GM19035 (cell line): ENCODE measurements at regions not wholly inside any gene's neighbourhood (a gene's known extent, or its start where the extent isn't known, plus 50 kb on each side); places are given as distances from the start of the nearest gene placed in this dataset.
"Not testable (repeated sequence)": the region's sequence is repeated elsewhere in the genome, so short reads cannot be mapped to it uniquely, and the experiment has no call there.

Experiments used
- ATAC-seq: cut with Tn5 transposase; IDR thresholded peaks from one replicate; pipeline ENCODE4 v1.9.1; 2021; ENCODE audit not compliant: unreplicated experiment

GRCh38 chr7:88615336-88615735 lies 144.2 kb upstream of the ZNF804B start:
- ATAC-seq = no peak

DNA sequence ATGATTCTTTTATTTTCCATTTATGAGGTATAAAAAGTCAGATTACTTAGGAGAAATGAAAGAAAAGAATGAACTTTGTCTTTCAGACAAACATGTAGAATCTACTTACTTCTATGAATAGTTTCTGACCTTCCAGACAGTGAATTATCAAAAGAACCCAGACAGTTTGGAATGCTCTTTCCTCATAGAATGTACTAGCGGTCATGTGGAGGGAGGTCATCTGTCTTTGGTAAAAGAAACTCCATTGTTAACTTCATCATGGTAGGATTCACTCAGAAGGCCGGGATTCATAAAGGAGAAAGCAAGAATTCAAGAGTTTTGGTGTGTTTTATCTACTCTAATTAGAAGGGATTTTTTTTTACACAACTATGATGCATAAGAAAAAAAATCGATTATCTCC lies 144.8 kb upstream of the ZNF804B start:
- no peak for ATAC-seq

- no peak for ATAC-seq
Measured at GRCh38 chr7:88610942-88611341, 148.6 kb upstream of the ZNF804B start.

DNA sequence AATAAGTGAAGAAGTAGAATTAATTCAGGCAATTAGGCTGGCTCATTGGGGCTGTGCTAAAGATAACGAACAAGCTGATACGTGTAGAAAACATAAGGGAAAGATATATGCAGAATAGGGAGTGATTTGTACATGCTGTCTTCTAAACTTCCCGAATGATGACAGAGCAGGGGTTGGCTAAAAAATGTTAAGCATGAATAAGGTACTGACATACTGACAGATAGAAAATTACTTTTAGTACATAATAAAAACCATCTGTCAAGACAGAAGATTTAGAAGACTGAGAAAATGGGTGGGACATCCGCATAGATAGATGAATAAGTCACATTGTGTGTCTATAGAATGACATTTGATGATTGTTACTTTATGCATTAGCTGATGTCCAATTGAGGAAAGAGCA lies 158.8 kb upstream of the ZNF804B start:
- no peak for ATAC-seq

DNA sequence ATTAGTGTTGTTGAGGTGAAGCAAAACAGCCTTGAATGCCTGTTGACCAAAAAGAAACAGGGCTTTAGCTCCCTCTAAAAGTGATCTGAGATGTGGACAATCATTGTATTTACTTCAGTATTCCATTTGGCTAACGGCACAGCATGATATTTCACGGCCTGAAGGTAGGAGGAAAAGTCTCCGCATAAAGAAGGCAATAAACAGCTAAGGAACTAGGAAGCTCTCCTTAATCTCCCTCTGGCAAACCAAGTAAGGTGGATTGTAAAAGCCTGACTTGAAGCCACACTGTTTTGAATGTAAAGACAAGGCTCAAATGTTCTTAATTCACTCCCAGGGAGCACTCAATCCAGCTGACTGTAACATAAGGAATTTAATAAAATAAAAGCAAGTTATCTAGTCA lies 160.0 kb upstream of the ZNF804B start:
- no peak for ATAC-seq

- no peak for ATAC-seq
Measured at GRCh38 chr7:88597941-88598425, 161.5 kb upstream of the ZNF804B start.

GRCh38 chr7:88590963-88591362 lies 168.5 kb upstream of the ZNF804B start:
- no peak for ATAC-seq

GRCh38 chr7:88589927-88590326 lies 169.6 kb upstream of the ZNF804B start:
- no peak for ATAC-seq

- ATAC-seq = no peak
Measured at GRCh38 chr7:88586890-88587289, 172.6 kb upstream of the ZNF804B start.

- no peak for ATAC-seq
Measured at GRCh38 chr7:88586219-88586618, 173.3 kb upstream of the ZNF804B start.

DNA sequence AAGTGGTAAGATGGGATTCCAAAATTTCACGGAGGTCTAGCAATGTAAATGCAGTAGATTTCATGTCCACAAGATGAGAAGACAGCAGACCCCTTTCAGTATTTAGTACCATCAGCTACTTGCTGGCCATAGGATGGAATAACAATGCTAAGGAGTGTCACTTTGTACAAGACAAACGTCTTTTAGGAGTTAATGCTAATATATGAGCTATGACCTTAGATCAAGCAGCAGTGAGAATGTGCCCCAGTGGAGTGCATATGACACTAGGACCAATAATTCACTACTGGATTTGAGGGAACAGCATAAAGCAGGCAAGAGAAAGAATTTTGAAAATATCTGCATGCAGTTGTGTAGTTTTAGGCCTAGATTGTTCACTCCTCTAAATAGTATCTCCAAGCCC lies 182.8 kb upstream of the ZNF804B start:
- no peak for ATAC-seq

- no peak for ATAC-seq
Measured at GRCh38 chr7:88566162-88566729, 193.3 kb upstream of the ZNF804B start.

DNA sequence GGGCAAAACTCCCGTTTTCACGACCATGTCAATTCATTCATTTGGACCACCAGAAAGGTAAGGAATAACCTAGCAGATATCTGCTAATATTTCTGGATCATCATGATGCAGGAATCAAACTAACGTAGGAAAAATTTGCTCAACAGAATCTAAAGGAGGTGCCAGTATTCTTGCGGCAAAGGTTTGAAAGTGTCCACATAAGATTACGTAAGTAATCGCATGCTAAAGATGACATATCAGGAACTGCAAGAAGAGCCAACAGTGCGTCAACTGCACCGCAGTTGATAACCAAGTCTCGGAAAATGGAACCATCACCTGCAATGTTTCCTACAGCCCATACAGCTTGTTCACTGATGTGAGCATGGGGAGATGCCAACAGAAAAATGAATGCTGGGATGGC lies 194.1 kb upstream of the ZNF804B start:
- ATAC-seq = no peak

DNA sequence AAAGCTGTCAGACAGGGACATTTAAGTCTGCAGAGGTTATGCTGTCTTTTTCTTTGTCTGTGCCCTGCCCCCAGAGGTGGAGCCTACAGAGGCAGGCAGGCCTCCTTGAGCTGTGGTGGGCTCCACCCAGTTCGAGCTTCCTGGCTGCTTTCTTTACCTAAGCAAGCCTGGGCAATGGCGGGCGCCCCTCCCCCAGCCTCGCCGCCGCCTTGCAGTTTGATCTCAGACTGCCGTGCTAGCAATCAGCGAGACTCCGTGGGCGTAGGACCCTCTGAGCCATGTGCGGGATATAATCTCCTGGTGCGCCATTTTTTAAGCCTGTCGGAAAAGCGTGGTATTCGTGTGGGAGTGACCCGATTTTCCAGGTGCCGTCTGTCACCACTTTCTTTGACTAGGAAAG lies 203.1 kb upstream of the ZNF804B start:
- ATAC-seq = not testable (repeated sequence)

- ATAC-seq = not testable (repeated sequence)
Measured at GRCh38 chr7:88554847-88555246, 204.7 kb upstream of the ZNF804B start.

- ATAC-seq = no peak
Measured at GRCh38 chr7:88548399-88548798, 211.1 kb upstream of the ZNF804B start.

DNA sequence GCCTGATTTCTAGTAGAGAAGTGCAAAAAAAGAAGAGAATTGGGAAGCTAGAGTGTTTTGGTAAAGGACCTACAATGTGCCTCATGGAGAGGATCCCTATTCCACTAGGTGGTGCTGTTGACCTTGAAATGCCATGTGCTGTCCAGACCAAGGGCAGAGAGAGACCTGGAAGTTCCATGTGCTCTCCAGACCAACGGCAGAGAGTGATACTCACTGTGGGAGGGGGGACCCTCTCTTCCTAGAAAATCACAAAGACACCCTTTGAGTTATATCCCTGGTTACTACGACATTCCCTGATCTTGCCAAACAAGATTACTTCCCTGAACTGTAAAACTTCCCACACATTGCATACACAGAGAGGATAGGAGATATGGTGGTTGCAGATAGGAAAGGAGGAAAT lies 212.7 kb upstream of the ZNF804B start:
- ATAC-seq = no peak

DNA sequence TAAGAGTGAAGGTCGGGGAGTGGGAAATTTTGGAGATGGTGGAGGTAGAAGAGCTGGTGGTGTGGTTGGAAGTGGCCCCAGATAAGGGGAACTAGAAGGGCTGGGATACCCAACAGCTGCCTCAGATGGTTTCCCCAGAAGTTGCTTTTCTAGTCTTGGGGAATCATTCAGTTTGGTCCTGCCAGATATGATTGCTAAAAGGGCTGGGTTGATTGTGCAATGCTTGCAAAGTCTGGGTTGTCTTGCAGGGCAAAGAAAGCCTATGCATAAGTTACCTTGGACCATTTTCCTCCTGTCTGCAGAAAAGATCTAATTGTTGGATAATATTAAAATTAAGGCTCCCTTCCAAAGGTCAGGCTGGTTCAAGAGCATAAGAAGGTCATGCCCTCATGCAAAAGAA lies 213.8 kb upstream of the ZNF804B start:
- ATAC-seq = no peak

DNA sequence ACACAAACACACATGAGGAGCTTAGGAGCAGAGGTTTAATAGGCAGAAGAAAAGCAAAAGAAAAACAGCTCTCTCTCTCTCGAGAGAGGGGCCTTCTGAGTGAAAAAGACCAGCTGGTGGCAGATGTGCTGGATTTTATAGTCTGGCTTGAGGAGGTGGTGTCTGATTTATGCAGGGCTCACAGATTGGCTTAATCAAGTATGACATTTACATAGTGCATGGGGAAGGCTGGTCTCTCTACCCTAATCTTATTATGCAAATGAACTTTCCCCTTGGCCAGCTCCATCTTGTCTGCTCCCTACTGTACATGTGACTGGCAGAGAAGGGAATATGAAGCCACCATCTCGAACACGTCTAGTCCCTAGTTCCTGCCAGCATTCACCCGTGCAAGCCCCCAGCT lies 219.5 kb upstream of the ZNF804B start:
- no peak for ATAC-seq

DNA sequence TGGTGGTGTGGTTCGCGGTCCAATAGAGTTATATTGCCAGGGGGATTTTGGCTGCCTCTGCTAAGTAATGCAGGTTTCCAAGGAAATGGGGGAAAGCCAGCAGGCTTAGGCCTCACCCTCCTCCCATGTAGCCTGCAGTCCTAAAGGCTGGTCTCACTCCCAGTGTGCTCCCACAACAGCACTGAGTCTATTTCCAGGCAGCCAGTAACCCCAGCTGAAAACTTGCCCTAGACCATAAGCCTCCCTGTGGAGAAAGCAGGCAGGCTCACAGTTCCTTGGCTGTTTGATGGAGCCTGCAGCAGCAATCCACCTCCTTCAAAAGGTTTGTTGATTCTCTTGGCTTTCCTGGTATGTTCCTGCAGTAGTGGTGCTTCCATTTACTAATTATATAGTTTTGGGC lies 220.0 kb upstream of the ZNF804B start:
- ATAC-seq = no peak

DNA sequence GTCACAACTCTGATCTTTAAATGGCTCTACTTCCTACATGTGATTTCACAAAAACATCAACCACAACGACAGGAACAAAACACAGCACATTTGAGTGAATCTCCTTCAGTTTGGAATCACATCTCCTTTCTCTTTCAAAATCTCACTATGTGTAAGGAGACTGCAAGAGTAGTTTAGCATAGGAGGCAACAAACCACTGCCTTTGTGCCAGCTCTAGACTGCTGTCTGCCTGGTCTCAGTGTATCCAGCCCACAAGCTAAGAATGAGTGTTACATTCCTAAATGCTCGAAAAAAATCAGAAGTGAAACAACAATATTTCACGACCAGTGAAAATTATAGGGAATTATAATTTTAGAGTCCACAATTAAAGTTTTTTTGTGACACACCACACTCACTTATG lies 217.0 kb upstream of the STEAP4 start:
- ATAC-seq = no peak

GRCh38 chr7:88522771-88523293 lies 216.1 kb upstream of the STEAP4 start:
- ATAC-seq = no peak

- no peak for ATAC-seq
Measured at GRCh38 chr7:88516429-88516828, 209.7 kb upstream of the STEAP4 start.
